ENCODE measurements at regions not wholly inside any gene's neighbourhood (a gene's known extent, or its start where the extent isn't known, plus 50 kb on each side); places are given as distances from the start of the nearest gene placed in this dataset.
"Not testable (repeated sequence)": the region's sequence is repeated elsewhere in the genome, so short reads cannot be mapped to it uniquely, and the experiment has no call there.

DNA sequence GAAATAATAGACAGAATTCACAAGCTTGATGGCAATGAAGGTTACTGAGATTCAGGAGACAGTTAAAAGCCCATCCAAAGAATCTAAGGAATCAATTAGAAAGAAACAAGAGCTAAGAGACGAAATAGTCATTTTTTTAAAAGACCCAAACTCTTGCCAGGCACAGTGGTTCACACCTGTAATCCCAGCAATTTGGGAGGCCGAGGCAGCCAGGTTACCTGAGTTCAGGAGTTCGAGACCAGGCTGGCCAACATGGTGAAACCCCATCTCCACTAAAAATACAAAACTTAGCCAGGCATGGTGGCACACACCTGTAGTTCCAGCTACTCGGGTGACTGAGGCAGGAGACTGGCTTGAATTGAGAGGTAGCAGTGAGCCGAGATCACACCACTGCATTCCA is 647.2 kb upstream of the TPTE start:
- H3K27me3 ChIP-seq (replicated peaks in 2 of 5; ENCODE audit: control insufficient read depth in 4 of 5, insufficient read depth in 5 of 5, low read length in 4 of 5); H3K36me3 ChIP-seq (ENCODE audit: control insufficient read depth in 4 of 4, insufficient read depth in 4 of 4, low read length in 3 of 4); H3K9me3 ChIP-seq (ENCODE audit: control extremely low read depth in 1 of 5, control insufficient read depth in 4 of 5, insufficient read depth in 2 of 5, low read depth in 1 of 5, low read length in 4 of 5); CTCF ChIA-PET; POLR2A ChIA-PET; DNase-seq; H3K27ac ChIP-seq (ENCODE audit: insufficient read depth in 1 of 2, low read depth in 1 of 2, low read length in 2 of 2, poor library complexity in 1 of 2, severe bottlenecking in 2 of 2); H3K4me1 ChIP-seq (ENCODE audit: control extremely low read depth in 1 of 4, control insufficient read depth in 4 of 4, insufficient read depth in 4 of 4, low read length in 3 of 4); H3K4me3 ChIP-seq (ENCODE audit: control insufficient read depth in 1 of 7, extremely low read depth in 1 of 7, insufficient read depth in 4 of 7, low read depth in 2 of 7, low read length in 6 of 7): not testable (repeated sequence)
- 38% methylated on average over 2 of the region's 5 CpGs for WGBS (ENCODE audit: insufficient coverage)

DNA sequence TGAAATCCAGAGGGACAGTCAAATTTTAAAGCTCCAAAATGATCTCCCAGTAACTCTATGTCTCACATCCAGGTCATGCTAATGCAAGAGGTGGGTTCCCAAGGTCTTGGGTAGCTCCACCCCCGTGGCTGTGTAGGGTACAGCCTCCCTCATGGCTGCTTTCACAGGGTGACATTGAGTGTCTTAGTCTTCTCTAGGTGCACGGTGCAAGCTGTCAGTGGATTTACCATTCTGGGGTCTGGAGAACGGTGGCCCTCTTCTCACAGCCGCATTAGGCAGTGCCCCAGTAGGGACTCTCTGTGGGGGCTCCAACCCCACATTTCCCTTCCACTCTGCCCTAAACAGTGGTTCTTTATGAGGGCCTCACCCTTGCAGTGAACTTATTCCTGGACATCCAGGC is 640.0 kb upstream of the TPTE start:
- peaks cover 0 to 13% (median 8%) of the 10 kb centered on the region in 5 experiments for H3K9me3 ChIP-seq (ENCODE audit: control extremely low read depth in 1 of 5, control insufficient read depth in 4 of 5, insufficient read depth in 2 of 5, low read depth in 1 of 5, low read length in 4 of 5)
- H3K27me3 ChIP-seq (replicated peaks in 2 of 5; ENCODE audit: control insufficient read depth in 4 of 5, insufficient read depth in 5 of 5, low read length in 4 of 5); POLR2A ChIA-PET; CTCF ChIA-PET; H3K4me3 ChIP-seq (ENCODE audit: control insufficient read depth in 1 of 7, extremely low read depth in 1 of 7, insufficient read depth in 4 of 7, low read depth in 2 of 7, low read length in 6 of 7); H3K4me1 ChIP-seq (ENCODE audit: control extremely low read depth in 1 of 4, control insufficient read depth in 4 of 4, insufficient read depth in 4 of 4, low read length in 3 of 4); H3K36me3 ChIP-seq (ENCODE audit: control insufficient read depth in 4 of 4, insufficient read depth in 4 of 4, low read length in 3 of 4); DNase-seq; H3K27ac ChIP-seq (ENCODE audit: insufficient read depth in 1 of 2, low read depth in 1 of 2, low read length in 2 of 2, poor library complexity in 1 of 2, severe bottlenecking in 2 of 2): not testable (repeated sequence)
- WGBS (ENCODE audit: insufficient coverage) = 62% methylated on average over 4 of the region's 4 CpGs

DNA sequence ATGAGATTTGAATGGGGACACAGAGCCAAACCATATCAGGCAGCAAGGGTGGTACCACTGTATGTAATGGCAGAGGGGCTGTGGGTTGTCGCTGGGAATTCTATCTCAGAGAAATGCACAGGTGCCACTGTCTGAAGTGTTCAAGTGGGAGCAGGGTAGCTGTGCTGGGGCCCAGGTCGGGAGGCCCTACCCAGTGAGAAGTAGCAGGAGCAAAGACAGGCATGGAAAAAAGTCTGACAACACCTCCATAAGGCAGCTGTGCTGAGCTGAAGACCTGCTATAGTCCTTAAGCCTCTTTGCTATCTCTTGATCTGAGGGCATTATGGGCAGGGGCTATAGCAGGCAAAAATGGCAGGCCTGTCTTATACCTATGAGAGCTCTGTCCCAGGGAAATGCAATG is 638.3 kb upstream of the TPTE start:
- CTCF ChIA-PET; H3K4me3 ChIP-seq (ENCODE audit: control insufficient read depth in 1 of 7, extremely low read depth in 1 of 7, insufficient read depth in 4 of 7, low read depth in 2 of 7, low read length in 6 of 7); DNase-seq; H3K36me3 ChIP-seq (ENCODE audit: control insufficient read depth in 4 of 4, insufficient read depth in 4 of 4, low read length in 3 of 4); H3K27ac ChIP-seq (ENCODE audit: insufficient read depth in 1 of 2, low read depth in 1 of 2, low read length in 2 of 2, poor library complexity in 1 of 2, severe bottlenecking in 2 of 2); POLR2A ChIA-PET; H3K4me1 ChIP-seq (ENCODE audit: control extremely low read depth in 1 of 4, control insufficient read depth in 4 of 4, insufficient read depth in 4 of 4, low read length in 3 of 4); H3K27me3 ChIP-seq (replicated peaks in 2 of 5; ENCODE audit: control insufficient read depth in 4 of 5, insufficient read depth in 5 of 5, low read length in 4 of 5): not testable (repeated sequence)
- 36% methylated on average over 2 of the region's 2 CpGs for WGBS (ENCODE audit: insufficient coverage)
- peaks cover 0 to 13% (median 8%) of the 10 kb centered on the region in 5 experiments for H3K9me3 ChIP-seq (ENCODE audit: control extremely low read depth in 1 of 5, control insufficient read depth in 4 of 5, insufficient read depth in 2 of 5, low read depth in 1 of 5, low read length in 4 of 5)

DNA sequence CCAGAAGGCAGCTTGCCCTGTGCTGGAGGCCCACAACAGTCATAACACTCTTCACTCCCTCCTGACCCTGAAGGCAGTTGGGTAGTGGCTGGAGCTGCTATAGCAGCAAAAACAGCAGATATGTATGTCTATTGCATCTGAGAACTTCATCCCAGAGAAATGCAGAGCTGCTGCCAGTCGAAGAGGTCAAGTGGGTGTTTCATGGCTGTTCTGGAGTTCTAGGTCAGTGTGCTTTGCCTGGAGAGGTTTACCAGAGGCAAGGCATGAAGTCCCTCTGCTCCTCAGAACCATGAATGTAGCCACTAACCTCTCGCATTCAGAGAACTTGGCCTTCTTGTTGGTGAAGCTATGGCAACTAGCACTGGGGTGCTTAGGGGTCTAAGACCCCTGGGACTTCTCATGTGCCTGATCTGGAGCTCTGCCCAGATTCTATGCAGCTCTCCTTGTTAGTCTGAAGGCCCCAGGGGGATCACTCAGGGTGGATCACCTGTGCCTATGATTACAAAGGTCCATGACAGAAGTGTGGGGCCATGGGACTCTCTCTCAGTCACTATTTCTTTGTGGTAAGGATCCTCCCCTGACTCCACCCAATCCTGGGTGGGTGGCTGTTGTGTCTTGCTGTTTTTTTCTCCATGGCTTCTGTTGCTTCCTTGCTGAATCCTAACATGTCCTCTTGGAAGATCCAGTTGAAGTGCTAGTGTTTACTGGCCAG is 637.7 kb upstream of the TPTE start:
- DNase-seq; H3K4me3 ChIP-seq (ENCODE audit: control insufficient read depth in 1 of 7, extremely low read depth in 1 of 7, insufficient read depth in 4 of 7, low read depth in 2 of 7, low read length in 6 of 7); H3K4me1 ChIP-seq (ENCODE audit: control extremely low read depth in 1 of 4, control insufficient read depth in 4 of 4, insufficient read depth in 4 of 4, low read length in 3 of 4); POLR2A ChIA-PET; H3K27me3 ChIP-seq (replicated peaks in 2 of 5; ENCODE audit: control insufficient read depth in 4 of 5, insufficient read depth in 5 of 5, low read length in 4 of 5); H3K27ac ChIP-seq (ENCODE audit: insufficient read depth in 1 of 2, low read depth in 1 of 2, low read length in 2 of 2, poor library complexity in 1 of 2, severe bottlenecking in 2 of 2); H3K36me3 ChIP-seq (ENCODE audit: control insufficient read depth in 4 of 4, insufficient read depth in 4 of 4, low read length in 3 of 4); CTCF ChIA-PET: not testable (repeated sequence)
- WGBS (ENCODE audit: insufficient coverage) = 60% methylated on average over 2 of the region's 2 CpGs
- peaks cover 0 to 13% (median 8%) of the 10 kb centered on the region in 5 experiments for H3K9me3 ChIP-seq (ENCODE audit: control extremely low read depth in 1 of 5, control insufficient read depth in 4 of 5, insufficient read depth in 2 of 5, low read depth in 1 of 5, low read length in 4 of 5)

DNA sequence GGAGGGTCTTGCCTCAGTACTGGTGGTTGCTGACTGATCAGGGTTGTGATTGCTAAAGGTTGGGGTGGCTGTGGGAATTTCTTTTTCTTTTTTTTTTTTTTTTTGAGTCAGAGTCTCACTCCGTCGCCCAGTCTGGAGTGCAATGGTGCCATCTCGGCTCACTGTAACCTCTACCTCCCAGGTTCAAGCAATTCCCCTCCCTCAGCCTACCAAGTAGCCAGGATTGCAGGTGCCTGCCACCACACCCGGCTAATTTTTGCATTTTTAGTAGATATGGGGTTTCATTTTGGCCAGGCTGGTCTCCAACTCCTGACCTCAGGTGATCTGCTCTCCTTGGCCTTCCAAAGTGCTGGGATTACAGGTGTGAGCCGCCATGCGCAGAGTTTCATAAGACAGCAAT is 632.9 kb upstream of the TPTE start:
- H3K4me1 ChIP-seq (ENCODE audit: control extremely low read depth in 1 of 4, control insufficient read depth in 4 of 4, insufficient read depth in 4 of 4, low read length in 3 of 4); H3K27ac ChIP-seq (ENCODE audit: insufficient read depth in 1 of 2, low read depth in 1 of 2, low read length in 2 of 2, poor library complexity in 1 of 2, severe bottlenecking in 2 of 2); H3K27me3 ChIP-seq (replicated peaks in 2 of 5; ENCODE audit: control insufficient read depth in 4 of 5, insufficient read depth in 5 of 5, low read length in 4 of 5); H3K9me3 ChIP-seq (ENCODE audit: control extremely low read depth in 1 of 5, control insufficient read depth in 4 of 5, insufficient read depth in 2 of 5, low read depth in 1 of 5, low read length in 4 of 5); CTCF ChIA-PET; DNase-seq; H3K4me3 ChIP-seq (ENCODE audit: control insufficient read depth in 1 of 7, extremely low read depth in 1 of 7, insufficient read depth in 4 of 7, low read depth in 2 of 7, low read length in 6 of 7); H3K36me3 ChIP-seq (ENCODE audit: control insufficient read depth in 4 of 4, insufficient read depth in 4 of 4, low read length in 3 of 4); POLR2A ChIA-PET: not testable (repeated sequence)
- 60% methylated on average over 1 of the region's 6 CpGs for WGBS (ENCODE audit: insufficient coverage)

DNA sequence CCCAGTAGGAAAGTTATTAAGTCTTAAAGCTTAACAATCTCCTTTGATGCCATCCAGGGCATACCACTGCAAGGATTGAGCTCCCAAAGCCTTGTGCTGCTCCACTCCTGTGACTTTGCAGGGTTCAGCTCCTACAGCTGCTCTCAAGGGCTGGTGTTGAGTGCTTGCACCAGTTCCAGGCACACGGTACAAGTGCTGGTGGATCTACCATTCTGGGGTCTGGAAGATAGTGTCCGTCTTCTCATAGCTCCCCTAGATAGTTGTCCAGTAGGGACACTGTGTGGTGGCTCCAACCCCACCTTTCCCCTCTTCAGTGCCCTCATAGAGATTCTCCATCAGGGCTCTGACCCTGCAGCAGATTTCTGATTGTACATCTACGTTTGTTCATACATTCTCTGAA is 617.8 kb upstream of the TPTE start:
- H3K9me3 ChIP-seq (ENCODE audit: control extremely low read depth in 1 of 5, control insufficient read depth in 4 of 5, insufficient read depth in 2 of 5, low read depth in 1 of 5, low read length in 4 of 5); H3K36me3 ChIP-seq (ENCODE audit: control insufficient read depth in 4 of 4, insufficient read depth in 4 of 4, low read length in 3 of 4); H3K27ac ChIP-seq (ENCODE audit: insufficient read depth in 1 of 2, low read depth in 1 of 2, low read length in 2 of 2, poor library complexity in 1 of 2, severe bottlenecking in 2 of 2); DNase-seq; H3K4me3 ChIP-seq (ENCODE audit: control insufficient read depth in 1 of 7, extremely low read depth in 1 of 7, insufficient read depth in 4 of 7, low read depth in 2 of 7, low read length in 6 of 7); CTCF ChIA-PET; H3K27me3 ChIP-seq (replicated peaks in 2 of 5; ENCODE audit: control insufficient read depth in 4 of 5, insufficient read depth in 5 of 5, low read length in 4 of 5); H3K4me1 ChIP-seq (ENCODE audit: control extremely low read depth in 1 of 4, control insufficient read depth in 4 of 4, insufficient read depth in 4 of 4, low read length in 3 of 4); POLR2A ChIA-PET: not testable (repeated sequence)
- 85% methylated on average over 2 of the region's 3 CpGs for whole genome bisulfite sequencing (ENCODE audit: insufficient coverage)

DNA sequence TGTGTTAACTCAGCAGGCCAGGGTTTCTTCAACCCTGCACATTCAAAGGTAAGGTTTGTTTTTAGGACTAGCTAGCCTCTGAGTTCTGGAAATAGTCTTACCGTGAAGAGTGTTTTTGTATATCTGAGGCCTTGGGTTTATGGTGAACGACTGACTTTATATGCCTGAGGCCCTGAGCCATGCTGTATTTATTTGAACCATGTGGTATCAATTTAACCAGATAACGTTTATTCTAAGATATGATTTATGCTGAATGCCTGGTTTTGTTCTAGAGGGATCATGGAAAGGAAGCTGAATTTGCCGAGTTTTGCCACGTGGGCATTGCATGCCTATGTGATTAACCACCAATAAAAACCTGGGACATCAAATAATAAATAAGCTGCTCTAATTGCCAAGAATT is 607.2 kb upstream of the TPTE start:
- POLR2A ChIA-PET; H3K4me3 ChIP-seq (ENCODE audit: control insufficient read depth in 1 of 7, extremely low read depth in 1 of 7, insufficient read depth in 4 of 7, low read depth in 2 of 7, low read length in 6 of 7); H3K4me1 ChIP-seq (ENCODE audit: control extremely low read depth in 1 of 4, control insufficient read depth in 4 of 4, insufficient read depth in 4 of 4, low read length in 3 of 4); H3K27ac ChIP-seq (ENCODE audit: insufficient read depth in 1 of 2, low read depth in 1 of 2, low read length in 2 of 2, poor library complexity in 1 of 2, severe bottlenecking in 2 of 2); H3K36me3 ChIP-seq (ENCODE audit: control insufficient read depth in 4 of 4, insufficient read depth in 4 of 4, low read length in 3 of 4); H3K27me3 ChIP-seq (replicated peaks in 2 of 5; ENCODE audit: control insufficient read depth in 4 of 5, insufficient read depth in 5 of 5, low read length in 4 of 5); H3K9me3 ChIP-seq (ENCODE audit: control extremely low read depth in 1 of 5, control insufficient read depth in 4 of 5, insufficient read depth in 2 of 5, low read depth in 1 of 5, low read length in 4 of 5); CTCF ChIA-PET; DNase-seq: not testable (repeated sequence)
- 40% methylated on average over 3 of the region's 5 CpGs for WGBS (ENCODE audit: insufficient coverage)

Measured in common myeloid progenitor, CD34-positive (primary cell).